Stimulated activated CD4-positive, alpha-beta T cell treated with anti-CD3 and anti-CD28 coated beads, Interleukin-1b, Interleukin-23, amount 100 ng/mL, for 48 hours (primary cell): ENCODE measurements at regions not wholly inside any gene's neighbourhood (a gene's known extent, or its start where the extent isn't known, plus 50 kb on each side); places are given as distances from the start of the nearest gene placed in this dataset.
"Not testable (repeated sequence)": the region's sequence is repeated elsewhere in the genome, so short reads cannot be mapped to it uniquely, and the experiment has no call there.

Experiments used
- DNase-seq: peaks from one replicate; pipeline ENCODE4 v3.0.0-alpha.2; 2020

DNA sequence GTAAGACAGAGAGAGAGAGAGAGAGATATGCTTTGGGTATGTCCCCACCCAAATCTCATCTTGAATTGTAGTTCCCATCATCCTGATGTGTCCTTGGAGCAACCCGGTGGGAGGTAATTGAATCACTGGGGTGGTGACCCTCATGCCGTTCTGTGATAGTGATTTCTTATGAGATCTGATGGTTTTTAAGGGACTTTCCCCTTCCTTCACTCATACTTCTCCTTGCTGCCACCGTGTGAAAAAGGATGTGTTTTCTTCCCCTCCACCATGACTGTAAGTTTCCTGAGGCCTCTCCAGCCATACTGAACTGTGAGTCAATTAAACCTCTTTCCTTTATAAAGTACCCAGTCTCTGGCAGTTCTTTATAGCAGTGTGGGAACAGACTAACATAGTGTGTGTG is 60.3 kb downstream of the EOMES start:
- no peak for DNase-seq

DNA sequence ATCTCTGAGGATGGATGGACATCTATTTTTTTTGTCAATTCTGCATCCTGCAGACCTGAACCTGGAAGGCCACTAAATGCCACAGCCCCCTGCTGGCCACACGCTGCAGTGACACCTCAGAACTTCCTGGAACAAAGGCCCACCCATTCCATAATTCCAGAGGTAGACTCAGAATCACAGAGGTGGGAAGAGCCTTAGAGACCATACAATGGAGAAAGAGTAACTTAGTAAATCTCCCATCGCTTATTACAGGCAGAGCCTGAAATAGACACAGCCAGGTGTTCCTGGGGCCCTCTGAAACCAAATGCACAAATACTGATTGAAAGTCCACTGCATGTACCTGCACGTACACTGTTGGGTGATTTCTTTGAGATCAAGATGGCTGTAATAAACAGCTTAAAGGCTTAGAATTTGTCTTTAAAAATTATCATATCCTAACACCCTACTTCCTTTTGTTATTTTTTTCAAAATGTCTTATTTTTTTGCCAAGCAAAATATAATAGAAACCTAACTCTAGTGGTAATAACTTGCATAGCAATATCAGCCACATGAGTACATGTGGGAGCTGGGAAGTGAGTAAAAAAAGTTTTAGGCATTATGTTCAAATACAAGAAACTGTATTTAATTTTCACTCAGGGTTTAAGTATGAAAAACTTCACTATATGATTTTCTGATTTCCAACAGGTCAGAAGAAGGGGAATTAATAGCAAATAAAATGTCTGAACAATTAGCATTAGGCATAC is 62.7 kb downstream of the EOMES start:
- DNase-seq: peak; percentile 28

DNA sequence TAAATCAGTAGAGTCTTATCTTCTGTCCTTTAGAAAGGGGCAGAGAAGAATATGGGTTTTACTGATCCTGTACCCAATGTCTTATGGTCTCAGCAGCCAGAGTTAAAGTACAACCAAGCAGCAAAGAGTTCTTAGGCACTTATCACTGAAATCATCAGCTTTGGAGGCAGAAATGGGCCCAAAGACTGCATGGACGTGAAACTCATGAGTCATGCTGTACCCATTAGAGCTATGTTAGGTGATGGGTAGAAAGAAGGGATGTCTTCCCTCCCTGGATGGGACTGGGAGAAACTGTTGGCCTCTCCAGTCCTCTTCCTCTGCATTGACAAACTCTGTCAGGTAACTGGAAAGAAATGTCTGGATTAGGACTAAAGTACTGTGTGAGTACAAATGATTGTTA is 63.4 kb downstream of the EOMES start:
- DNase-seq: no peak

DNA sequence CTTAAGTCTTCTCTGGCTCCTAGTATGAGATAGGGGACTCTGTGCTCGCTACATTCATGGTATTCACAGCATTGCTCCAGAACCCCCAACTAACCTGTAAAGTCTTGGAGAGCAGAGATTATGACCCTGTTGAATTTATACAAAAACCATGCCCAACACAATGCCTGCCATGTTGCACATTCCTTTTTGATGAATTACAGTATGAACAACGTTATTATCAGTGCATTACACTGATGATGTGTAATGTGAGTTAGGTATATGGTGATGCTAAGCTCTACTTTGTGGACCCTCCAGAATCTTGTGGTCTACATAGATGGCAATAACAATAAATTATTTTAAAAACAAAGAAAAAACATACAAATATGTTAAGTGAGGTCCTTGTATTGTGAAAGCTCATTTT is 64.3 kb downstream of the EOMES start:
- DNase-seq: no peak

DNA sequence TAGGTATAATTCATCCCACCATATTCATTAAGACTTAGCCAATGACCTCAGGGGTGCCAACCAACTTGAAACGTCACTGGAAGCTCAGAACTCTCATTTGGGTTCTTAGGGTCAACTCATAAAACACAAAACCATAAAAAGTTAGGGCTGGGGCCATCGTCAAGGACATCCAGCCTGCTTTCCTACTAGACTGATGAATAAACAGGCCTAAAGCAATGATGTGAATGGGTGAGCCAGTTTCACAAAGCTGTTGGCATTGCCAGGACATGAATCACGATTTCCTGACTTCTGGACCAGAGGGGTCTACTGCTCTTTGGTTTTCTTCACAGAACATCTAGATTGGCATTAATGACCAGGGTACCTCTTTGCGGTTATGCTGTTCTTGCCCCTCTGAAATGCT is 64.7 kb downstream of the EOMES start:
- DNase-seq: no peak

DNA sequence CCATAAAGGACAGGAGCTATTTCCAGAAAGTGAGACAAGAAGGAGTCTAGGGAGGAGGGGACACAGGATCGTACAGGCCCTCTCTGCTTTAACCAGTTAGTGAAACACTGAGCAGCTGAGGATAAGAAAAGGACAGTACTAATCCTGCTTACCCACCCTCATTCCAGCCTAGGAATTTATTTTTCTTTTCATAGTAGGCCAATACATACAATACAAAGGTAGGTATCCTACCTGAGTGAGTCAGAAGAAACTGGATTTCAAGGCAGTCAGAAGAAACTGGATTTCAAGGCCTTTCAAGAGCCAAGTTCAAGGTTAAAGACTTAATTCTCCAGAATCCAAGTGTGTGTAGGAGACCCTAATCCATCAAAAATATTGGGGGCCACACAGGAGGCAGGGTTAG is 65.3 kb downstream of the EOMES start:
- no peak for DNase-seq

DNA sequence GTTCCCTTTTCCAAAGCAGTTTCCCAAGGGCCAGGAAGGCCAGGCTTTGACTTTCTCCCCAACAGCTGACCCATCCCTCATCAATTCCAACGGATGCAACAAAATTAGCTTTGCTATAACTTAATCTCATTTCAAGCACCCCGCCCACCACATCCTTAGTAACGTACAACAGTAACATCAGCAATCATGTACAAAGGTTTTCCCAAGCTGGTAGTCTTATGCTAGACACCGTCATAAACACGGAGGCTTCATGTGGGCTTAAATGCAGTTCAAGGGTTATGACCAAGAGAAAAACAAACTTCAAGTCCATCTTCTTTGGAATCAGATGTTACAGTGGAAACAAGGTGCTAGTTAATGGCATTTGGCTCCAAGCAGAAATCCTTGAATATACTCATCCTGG is 66.6 kb downstream of the EOMES start:
- DNase-seq: no peak

DNA sequence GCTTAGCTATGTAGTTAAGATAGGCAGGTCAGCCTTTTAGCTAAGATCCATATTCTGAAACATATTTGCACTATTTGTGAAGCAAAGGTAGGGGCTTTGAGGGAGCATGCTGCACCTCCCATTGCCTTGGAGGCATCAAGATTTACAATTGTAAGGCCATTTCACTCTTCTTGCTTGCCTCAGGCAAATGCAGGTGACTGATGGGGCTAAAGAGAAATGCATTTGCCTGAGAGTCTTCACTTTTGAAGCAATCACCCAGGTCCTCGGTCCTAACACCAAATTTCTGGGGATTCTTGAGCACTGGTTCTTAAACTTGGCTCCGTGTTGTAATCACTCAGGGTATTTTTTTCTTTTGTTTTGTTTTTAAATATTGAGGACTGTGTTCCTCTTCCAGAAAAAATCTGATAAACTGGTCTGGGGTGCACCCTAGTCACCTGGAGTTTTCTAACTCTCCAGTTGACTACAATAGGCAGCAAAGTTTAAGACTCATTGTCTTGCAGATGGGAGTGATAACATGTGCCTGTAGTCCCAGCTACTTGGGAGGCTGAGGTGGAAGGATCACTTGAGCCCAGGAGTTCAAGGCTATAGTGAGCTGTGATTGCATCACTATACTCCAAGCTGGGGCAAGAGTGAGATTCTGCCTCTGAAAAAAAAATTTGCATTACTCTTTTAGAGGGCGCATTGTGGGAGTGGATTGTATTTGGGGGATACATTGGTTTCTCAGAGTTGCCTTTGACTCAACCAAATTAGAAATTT is 68.1 kb downstream of the EOMES start:
- no peak for DNase-seq

DNA sequence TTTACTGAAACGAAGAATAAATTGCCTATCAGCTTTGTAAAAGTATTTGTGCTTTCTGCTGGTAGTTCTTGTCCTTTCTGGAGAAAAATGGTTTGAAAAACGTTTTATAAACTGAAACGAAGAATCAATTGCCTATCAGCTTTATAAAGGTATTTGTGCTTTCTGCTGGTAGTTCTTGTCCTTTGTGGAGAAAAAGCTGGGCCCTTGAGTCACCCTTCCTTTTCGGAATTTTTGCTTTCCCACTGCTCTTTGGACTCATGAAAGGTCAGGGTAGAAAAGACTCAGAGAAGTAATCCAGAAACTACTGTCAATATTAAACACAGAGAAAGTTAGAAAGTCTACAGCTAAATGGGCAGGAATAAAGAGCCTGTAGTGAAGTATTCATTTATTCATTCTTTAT is 72.8 kb downstream of the EOMES start:
- no peak for DNase-seq

DNA sequence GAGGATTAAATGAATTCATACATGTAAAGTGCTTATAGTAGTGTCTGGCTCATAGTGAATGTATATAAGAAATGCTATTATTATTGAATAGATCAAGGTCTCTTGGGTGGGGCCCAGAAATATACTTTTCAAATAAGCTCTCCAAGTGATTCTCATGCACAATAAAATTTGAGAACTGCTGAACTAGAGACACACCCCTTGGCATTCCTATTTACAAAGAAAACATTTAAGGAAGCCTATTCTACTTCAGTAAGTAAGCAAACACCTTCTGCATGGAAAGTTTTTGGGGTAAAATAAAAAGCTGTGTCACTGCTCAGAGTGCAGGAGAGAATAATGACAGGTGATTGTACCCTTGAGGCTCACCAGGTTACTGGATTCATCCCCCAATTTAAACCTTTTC is 75.2 kb downstream of the EOMES start:
- no peak for DNase-seq

DNA sequence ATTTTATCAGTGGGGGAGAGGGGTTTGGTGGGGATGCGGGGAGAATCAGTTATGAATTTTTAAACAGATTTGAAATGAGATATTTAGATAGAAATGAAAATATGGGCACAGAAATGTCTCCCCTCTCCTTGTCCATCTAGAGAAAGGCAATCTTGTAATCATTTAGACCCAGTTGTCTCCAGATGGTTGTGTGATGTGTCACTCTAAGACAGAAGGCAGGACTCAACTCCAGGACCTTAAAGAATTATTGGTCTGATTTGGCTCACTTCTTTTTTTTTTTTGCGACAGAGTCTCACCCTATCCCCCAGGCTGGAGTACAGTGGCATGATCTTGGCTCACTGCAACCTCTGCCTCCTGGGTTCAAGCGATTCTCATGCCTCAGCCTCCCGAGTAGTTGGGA is 77.2 kb downstream of the EOMES start:
- no peak for DNase-seq

DNA sequence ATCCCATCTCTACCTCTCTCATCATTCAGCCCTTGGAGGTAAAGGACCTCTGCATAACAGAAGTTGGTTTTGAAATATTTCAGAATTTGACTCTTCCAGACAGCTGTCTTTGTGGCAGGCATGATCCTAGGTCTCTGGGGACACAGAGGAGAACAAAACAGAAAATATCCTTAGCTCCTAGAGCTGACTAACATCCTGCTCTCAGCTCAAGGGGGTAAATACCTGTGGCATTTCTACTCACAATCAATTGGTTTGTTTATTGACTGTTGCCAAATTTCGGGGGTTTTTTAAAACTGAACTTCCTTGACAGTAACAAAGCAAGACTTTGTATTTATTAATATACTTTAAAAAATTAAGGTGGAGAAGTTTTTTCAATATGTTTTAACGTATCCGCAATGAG is 78.8 kb downstream of the EOMES start:
- no peak for DNase-seq

DNA sequence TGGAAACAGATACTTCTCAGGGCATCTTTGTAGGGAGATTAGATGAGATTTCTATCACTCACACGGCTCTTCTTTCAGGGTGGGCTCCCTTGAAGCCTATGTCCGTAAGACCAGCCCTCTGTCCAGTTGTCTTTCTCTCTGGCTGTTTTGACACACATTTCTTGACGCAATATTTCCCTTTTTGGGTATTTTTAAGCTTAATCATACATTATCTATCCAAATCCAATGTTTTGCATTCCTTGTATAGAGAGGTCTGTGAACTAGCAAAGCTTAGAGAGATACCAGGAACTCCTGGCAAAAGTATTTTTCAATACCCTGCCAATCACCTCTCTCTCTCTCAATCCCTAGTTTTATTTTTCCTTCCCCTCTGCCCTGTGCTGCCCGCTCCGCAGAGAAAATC is 79.3 kb downstream of the EOMES start:
- no peak for DNase-seq

DNA sequence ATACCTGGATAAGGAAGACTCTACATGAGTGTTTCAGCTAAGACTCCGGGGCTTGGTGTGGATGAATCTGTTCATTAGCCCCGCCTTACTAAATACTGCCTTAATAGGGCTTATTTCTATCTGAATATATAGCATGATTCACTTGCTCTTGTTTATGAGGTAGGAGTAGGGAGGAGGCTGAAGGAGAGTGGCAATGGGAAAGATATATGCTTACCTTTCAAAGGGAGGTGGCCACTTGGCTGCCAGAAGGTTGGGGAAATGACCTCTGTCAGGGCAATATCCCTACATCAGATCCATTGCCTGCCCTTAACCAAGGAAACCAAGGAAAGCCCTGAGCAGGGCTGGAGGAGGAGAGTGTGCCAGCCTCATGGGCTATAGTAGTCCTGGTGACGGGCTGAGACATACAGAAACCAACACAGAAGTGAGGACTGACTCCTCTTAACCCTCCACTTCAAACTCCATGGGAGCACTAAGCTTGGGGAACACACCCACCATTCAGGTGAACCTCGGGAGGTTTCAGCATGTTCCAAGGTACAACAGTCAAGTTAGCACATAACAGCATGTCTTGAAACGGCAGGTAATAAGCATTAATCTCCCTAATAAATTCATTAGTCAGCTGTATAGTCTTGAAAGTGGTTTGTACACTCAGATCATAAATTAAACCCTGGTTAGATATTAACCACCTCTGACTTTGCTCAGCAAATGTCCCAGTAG is 80.1 kb downstream of the EOMES start:
- DNase-seq: no peak

DNA sequence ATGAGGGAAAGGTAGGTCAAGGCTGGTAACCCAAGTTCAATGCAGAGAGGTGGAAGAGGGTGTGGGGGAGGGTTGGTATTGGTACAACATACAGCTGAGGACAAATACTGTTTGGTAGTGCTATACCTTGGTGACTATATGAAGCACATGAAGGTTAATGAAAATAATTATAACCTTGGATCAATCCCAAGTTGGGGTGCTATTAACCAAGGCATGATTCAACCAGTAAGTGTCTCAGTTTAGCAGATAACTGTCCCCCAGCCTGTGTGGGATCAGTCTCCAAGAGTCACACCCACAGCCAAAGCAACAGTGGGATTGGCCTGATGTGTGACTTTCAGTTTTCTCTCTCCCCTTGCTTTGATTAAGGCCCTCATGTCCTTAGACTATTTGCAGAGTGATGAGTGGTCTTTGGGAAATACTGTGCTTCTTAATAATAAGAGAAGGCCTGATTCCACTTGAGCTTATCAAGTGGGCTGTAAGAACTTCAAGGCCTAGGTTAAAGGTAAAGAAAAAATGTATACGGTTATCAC is 80.8 kb downstream of the EOMES start:
- DNase-seq: no peak

DNA sequence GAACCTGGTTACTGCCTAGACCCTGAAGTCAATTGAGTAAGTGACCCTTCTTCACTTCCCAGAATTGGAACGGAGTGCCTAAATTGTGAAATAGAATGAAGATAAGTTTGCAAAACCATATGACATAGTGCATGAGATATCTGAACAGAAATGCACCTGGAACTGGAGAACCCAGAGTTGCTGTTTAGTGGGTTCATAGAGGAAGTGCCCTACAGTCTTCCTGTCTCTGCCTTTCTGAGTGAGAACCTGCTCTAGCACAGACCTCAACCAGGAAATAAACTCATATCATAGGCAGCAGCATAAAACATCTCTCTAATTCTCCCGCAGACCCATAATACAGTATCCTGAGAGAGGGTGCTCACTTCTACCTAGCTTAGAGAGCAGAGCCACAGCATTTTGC is 82.9 kb downstream of the EOMES start:
- DNase-seq: no peak

DNA sequence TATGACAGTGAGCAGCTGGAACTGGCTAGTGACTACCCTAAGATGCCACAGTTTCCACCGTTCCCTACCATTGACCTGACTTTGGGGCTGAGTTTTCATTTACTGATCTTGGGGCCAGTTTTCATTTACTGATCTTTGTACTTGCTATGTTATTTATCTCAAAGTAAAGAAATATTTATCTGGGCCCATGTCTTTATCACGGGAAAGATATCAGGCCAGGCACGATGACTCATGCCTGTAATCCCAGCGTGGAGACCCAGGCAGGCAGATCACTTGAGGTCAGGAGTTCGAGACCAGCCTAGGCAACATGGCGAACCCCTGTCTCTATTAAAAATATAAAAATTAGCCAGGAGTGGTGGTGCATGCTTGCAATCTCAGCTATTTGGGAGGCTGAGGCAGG is 83.5 kb downstream of the EOMES start:
- no peak for DNase-seq

DNA sequence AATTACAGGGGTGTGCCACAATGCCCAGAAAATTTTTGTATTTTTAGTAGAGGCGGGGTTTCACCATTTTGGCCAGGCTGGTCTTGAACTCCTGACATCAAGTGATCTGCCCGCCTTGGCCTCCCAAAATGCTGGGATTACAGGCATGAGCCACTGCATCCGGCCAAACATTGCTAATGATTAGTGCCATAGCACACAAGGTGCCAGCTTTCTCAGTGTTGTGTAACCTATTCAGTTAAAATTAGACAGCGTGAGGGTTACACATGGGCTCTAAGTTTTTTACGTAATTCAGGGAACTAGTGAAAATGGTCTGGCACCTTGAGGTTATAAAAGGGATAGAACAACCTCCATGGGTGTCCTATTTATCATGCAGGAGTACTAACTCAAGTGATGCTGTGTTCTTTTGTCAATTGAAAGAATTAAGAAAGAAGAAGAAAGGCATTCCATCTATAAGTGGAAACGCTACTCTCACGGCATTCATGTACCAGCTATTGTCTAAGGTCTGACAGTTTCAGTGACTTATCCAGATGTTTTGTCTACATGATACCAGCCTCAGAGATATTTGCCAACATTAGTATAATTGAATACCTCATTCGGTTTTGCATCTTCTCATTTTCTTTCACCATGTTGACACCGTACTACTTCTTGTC is 84.7 kb downstream of the EOMES start:
- DNase-seq: no peak

DNA sequence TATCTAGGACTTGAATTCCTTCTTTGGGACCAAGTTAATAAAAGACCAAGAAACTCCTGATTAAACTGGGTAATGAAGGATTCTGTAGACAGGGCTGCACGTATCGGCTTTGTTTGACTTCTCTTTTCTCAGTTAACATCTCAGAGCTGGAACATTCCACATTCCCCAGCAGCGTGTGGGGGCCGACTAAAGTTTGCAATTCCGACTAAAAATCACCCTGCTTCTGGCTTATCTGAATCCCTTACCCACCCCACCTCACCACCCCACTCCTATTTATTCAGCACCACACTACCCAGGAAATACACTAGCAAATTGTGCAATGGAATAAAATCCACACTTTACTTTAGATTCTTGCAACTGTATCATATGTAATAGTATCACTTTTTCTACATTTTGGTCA is 87.1 kb downstream of the EOMES start:
- DNase-seq: not testable (repeated sequence)

DNA sequence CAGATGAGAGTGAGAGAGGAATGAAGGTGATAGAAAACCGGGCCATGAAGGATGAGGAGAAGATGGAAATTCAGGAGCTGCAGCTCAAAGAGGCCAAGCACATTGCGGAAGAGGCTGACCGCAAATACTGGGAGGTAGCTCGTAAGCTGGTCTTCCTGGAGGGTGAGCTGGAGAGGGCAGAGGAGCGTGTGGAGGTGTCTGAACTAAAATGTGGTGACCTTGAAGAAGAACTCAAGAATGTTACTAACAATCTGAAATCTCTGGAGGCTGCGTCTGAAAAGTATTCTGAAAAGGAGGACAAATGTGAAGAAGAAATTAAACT is 88.9 kb downstream of the EOMES start:
- DNase-seq: no peak

DNA sequence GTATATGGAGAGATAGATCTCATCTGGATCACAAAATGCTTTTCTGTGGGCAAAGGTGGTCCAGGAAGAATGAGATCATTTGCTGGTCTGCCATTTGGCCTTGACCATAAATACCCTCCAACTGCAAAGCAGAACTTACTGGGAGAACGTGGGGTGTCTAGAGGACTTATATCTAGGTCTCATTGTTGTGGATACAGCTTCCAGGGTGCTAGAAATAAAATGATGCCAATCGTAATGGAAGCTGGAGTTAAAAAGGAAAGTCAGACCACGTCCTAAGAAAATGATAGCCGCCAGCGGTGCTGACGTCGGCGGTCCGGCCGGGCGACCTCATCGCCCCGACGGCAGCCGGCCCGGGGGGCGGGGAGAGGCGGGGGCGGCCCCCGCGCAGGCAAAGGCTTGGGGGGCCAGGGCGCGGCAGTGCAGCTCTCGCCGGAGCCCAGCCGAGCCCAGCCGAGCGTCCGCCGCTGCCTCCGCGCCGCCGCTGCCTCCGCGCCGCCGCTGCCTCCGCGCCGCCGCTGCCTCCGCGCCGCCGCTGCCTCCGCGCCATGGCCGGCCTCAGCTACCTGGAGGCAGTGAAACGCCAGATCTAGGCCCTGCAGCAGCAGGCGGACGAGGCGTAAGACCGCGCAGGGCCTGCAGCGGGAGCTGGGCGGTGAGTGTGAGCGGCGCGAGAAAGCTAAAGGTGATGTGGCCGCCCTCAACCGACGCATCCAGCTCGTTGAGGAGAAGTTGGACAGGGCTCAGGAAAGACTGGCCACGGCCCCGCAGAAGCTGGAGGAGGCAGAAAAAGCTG is 89.5 kb downstream of the EOMES start:
- DNase-seq: peak; percentile 38

DNA sequence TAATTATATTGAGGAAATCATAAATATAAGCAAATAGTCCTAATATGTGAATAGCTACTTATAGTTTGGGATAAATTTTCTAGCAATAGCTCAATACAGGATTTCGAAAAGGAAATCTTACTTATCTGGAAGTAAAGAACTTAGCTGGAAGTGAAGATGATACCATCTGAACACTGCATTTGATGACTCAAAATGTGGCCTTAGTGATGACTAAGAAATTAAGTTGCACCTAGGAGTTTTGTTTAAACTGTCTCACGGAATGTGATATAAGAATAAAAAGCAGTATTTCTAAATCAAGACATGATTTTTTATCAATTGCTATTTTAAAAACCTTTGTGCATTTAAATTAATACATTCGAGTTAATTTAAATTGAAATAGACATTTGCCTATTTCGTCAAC is 91.2 kb downstream of the EOMES start:
- DNase-seq: no peak

DNA sequence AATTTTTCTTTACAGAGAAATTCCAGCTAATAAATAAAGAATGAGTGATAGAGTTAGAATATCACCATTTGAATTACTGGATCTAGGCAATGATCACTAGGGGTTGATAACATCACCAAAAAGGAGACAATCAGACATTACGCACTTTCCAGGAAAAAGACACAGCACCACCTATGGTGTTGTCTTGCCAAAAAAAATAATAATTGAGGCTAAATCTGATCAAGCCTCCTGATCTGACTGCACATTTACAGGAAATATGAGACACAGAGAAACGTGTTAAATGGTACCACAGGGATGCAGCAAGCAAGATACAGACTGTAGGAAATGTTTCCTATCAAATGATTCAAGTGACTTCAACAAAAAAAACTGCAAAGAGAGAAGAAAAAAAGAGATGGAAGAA is 92.8 kb downstream of the EOMES start:
- DNase-seq: no peak
